ENCODE measurements at regions not wholly inside any gene's neighbourhood (a gene's known extent, or its start where the extent isn't known, plus 50 kb on each side); places are given as distances from the start of the nearest gene placed in this dataset.

- no peak for ATAC-seq (ENCODE audit: low read depth)
- POLR2A ChIA-PET = no interaction called here
- Mint-ChIP-seq H3K4me1 (no peaks in the 10 kb centered on the region), H3K27me3 (no peaks in the 10 kb centered on the region), H3K9me3 (no peaks in the 10 kb centered on the region), H3K4me3 (no peak overlapping the region), H3K36me3 (ENCODE audit: low read depth) (no peaks in the 10 kb centered on the region), H3K27ac (no peak overlapping the region)
- CTCF ChIA-PET = no interaction called here
- no peak for DNase-seq
- no peak for TF ChIP-seq CTCF (IDR thresholded peaks at IDR 0.05)
- intact Hi-C loops (cut with micrococcal nuclease) = no loop called here
Observed at GRCh38 chr1:4984841-4985240, 330.4 kb downstream of the AJAP1 start.

DNA sequence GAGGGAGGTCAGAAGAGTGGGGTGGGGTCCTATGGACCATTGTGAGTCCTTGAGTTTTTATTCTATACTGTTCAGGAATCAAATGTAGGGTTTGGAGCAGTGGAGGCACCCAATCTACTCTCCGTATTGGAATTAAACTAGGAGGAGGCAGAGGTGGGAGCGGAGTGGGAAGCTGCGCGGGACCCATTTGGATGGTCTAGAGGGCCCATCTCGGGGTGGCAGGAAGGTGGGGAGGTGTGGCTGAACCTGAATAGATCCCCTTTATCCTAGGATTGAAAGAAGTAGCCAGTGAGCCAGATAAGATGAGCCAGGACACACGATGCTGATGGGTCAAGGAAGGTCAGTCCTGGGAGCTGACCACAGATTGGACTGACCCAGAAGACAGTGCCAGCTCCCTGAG, 325.8 kb downstream of the AJAP1 start:
- no peak for TF ChIP-seq CTCF (IDR thresholded peaks at IDR 0.05)
- H3K27ac Mint-ChIP-seq = no peak overlapping the region
- ChIA-PET CTCF (no interaction called here), POLR2A (no interaction called here)
- H3K4me3 Mint-ChIP-seq = no peak overlapping the region
- intact Hi-C loops (cut with micrococcal nuclease) = no loop called here
- no peaks in the 10 kb centered on the region for H3K27me3 Mint-ChIP-seq
- ATAC-seq (ENCODE audit: low read depth) = no peak
- no peaks in the 10 kb centered on the region for H3K4me1 Mint-ChIP-seq
- DNase-seq = no peak
- no peaks in the 10 kb centered on the region for H3K9me3 Mint-ChIP-seq
- no peaks in the 10 kb centered on the region for H3K36me3 Mint-ChIP-seq (ENCODE audit: low read depth)

- CTCF ChIA-PET = no interaction called here
- ATAC-seq (ENCODE audit: low read depth) = no peak
- H3K27me3 Mint-ChIP-seq = no peaks in the 10 kb centered on the region
Observed at GRCh38 chr1:4978660-4979390, 324.4 kb downstream of the AJAP1 start.

DNA sequence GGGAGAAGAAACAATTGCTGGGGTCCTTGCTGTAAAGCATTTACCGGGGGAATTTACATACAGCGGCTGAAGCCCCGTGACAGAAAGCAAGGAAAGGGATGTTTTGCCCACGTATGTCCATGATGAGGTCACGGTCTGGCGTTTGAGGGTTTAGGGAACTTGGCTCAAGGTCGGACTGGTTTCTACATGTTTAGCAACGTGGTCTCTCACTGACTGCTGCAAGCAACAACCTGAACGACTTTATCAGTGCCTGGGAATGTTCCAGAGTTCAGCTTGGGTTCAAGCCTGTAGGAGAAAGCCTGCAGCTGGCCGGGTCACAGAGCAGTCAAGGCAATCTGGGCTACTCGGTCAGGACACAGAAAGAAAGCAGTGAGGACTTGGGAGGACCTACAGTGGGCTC, 323.3 kb downstream of the AJAP1 start:
- H3K4me1 Mint-ChIP-seq = no peaks in the 10 kb centered on the region
- no peak overlapping the region for H3K4me3 Mint-ChIP-seq
- DNase-seq (no peak), ATAC-seq (ENCODE audit: low read depth) (no peak)
- ChIA-PET CTCF (no interaction called here), POLR2A (no interaction called here)
- intact Hi-C loops (cut with micrococcal nuclease) = no loop called here
- no peak overlapping the region for H3K27ac Mint-ChIP-seq
- no peaks in the 10 kb centered on the region for H3K9me3 Mint-ChIP-seq
- H3K36me3 Mint-ChIP-seq (ENCODE audit: low read depth) = no peaks in the 10 kb centered on the region
- no peak for TF ChIP-seq CTCF (IDR thresholded peaks at IDR 0.05)
- no peaks in the 10 kb centered on the region for H3K27me3 Mint-ChIP-seq

More at GRCh38 chr1:4978660-4979390, 324.4 kb downstream of the AJAP1 start:
- no peak overlapping the region for H3K27ac Mint-ChIP-seq
- H3K4me1 Mint-ChIP-seq = no peaks in the 10 kb centered on the region
- POLR2A ChIA-PET = no interaction called here
- no peak for DNase-seq
- no peak for TF ChIP-seq CTCF (IDR thresholded peaks at IDR 0.05)
- no peaks in the 10 kb centered on the region for H3K9me3 Mint-ChIP-seq
- intact Hi-C loops (cut with micrococcal nuclease) = no loop called here
- H3K4me3 Mint-ChIP-seq = no peak overlapping the region
- H3K36me3 Mint-ChIP-seq (ENCODE audit: low read depth) = no peaks in the 10 kb centered on the region

DNA sequence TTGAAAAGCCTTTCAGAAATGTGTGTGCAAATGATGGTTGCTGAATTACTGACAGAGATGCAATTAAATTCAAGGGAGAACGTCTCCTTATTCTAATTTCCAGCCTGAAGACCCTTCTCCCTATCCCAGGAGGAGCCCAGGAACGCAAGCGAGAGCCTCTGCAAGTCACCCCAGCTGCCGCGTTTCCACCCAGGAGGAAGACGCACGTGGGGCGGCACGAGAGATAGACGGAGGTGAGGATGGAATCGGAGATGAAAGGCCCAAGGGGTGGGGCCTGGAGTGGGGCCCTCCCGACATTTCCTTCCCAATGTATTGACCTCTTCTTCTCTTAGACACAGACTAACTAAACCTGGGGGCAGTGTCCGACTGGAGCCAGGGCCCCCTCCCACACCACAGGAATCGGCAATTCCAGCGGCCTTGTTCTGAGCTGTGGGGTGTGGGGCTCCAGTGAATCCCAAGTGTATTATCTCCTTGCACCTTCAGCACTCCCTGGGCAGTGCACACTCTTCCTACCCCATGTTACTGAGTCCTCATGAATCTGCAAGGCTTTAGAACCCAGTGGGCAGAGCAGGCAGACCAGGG, 322.5 kb downstream of the AJAP1 start:
- POLR2A ChIA-PET = no interaction called here
- no peaks in the 10 kb centered on the region for H3K4me1 Mint-ChIP-seq
- no peaks in the 10 kb centered on the region for H3K27me3 Mint-ChIP-seq
- H3K4me3 Mint-ChIP-seq = no peak overlapping the region
- DNase-seq (no peak), ATAC-seq (ENCODE audit: low read depth) (no peak)
- no peak overlapping the region for H3K27ac Mint-ChIP-seq
- CTCF ChIA-PET = no interaction called here
- H3K36me3 Mint-ChIP-seq (ENCODE audit: low read depth) = no peaks in the 10 kb centered on the region
- H3K9me3 Mint-ChIP-seq = no peaks in the 10 kb centered on the region
- intact Hi-C loops (cut with micrococcal nuclease) = no loop called here
- no peak for TF ChIP-seq CTCF (IDR thresholded peaks at IDR 0.05)

Data from activated B cell treated with CpG ODN at 0.5 μM for 24 hours (primary cell).